ENCODE measurements at regions not wholly inside any gene's neighbourhood (a gene's known extent, or its start where the extent isn't known, plus 50 kb on each side); places are given as distances from the start of the nearest gene placed in this dataset.

- no peak for TF ChIP-seq YY1 (IDR thresholded peaks at IDR 0.05; ENCODE audit: insufficient read depth, insufficient read length)
- no peak for TF ChIP-seq SUZ12 (IDR thresholded peaks at IDR 0.05; ENCODE audit: extremely low read depth, insufficient read depth, insufficient read length)
- no peak for TF ChIP-seq ZNF274 (IDR thresholded peaks at IDR 0.05; ENCODE audit: low read depth, low read length)
These were observed 132.4 kb upstream of the ZC3H12C start for GRCh38 chr11:109960831-109961230.

All from NT2/D1 (cell line).